Neural progenitor cell (in vitro differentiated cells): ENCODE measurements at regions not wholly inside any gene's neighbourhood (a gene's known extent, or its start where the extent isn't known, plus 50 kb on each side); places are given as distances from the start of the nearest gene placed in this dataset.

ENCODE experiments used
- DNase-seq: peaks from one replicate; pipeline ENCODE4 v3.0.0-alpha.2; 2016; ENCODE audit warnings: low spot score
- H2AFZ ChIP-seq: fragments of 200-600 bp; sonication (generic); replicated peaks from 2 replicates; pipeline ENCODE4 v1.6.1; 2016; ENCODE audit warnings: antibody characterized with exemption
- H3F3A ChIP-seq: fragments of 200-600 bp; sonication (generic); 2 replicates; pipeline ENCODE4 v1.6.1; 2016; ENCODE audit warnings: antibody characterized with exemption, low read depth
- H3K27ac ChIP-seq: fragments of 200-600 bp; sonication (generic); 2 replicates; pipeline ENCODE4 v1.5.1; 2016; ENCODE audit warnings: mild to moderate bottlenecking
- H3K27me3 ChIP-seq: fragments of 200-600 bp; sonication (generic); 2 replicates; pipeline ENCODE4 v1.6.1; 2016; ENCODE audit warnings: mild to moderate bottlenecking, moderate library complexity
- H3K36me3 ChIP-seq: fragments of 200-600 bp; sonication (generic); 2 replicates; pipeline ENCODE4 v1.5.1; 2016
- H3K4me1 ChIP-seq: fragments of 200-600 bp; sonication (generic); 2 replicates; pipeline ENCODE4 v1.6.1; 2016; ENCODE audit warnings: mixed run types
- H3K4me2 ChIP-seq: fragments of 200-600 bp; sonication (generic); 2 replicates; pipeline ENCODE4 v1.6.1; 2016
- H3K4me3 ChIP-seq: fragments of 200-600 bp; sonication (generic); 2 replicates; pipeline ENCODE4 v1.5.1; 2016
- H3K79me2 ChIP-seq: fragments of 200-600 bp; sonication (generic); 2 replicates; pipeline ENCODE4 v1.6.1; 2016; ENCODE audit warnings: low read depth
- H3K9ac ChIP-seq: fragments of 200-600 bp; sonication (generic); 2 replicates; pipeline ENCODE4 v1.6.1; 2016
- H3K9me3 ChIP-seq: fragments of 200-600 bp; sonication (generic); 2 replicates; pipeline ENCODE4 v1.5.1; 2016; ENCODE audit warnings: low read depth
- H4K20me1 ChIP-seq: fragments of 200-600 bp; sonication (generic); 2 replicates; pipeline ENCODE4 v1.6.1; 2016; ENCODE audit warnings: low read depth
- H3K27ac Mint-ChIP-seq: 3 replicates; pipeline ENCODE4 v1.8.0; 2021; ENCODE audit warnings: mixed read lengths
- H3K27me3 Mint-ChIP-seq: 2 replicates; pipeline ENCODE4 v1.8.0; 2022; ENCODE audit warnings: low read depth, mild to moderate bottlenecking, inconsistent platforms, moderate library complexity, mixed read lengths; ENCODE audit not compliant: insufficient read depth
- H3K36me3 Mint-ChIP-seq: 3 replicates; pipeline ENCODE4 v1.8.0; 2021; ENCODE audit warnings: mixed read lengths
- H3K4me1 Mint-ChIP-seq: 3 replicates; pipeline ENCODE4 v1.8.0; 2021; ENCODE audit warnings: mixed read lengths
- H3K4me3 Mint-ChIP-seq: 3 replicates; pipeline ENCODE4 v1.8.0; 2021; ENCODE audit warnings: mild to moderate bottlenecking, moderate library complexity, mixed read lengths
- H3K9me3 Mint-ChIP-seq: 3 replicates; pipeline ENCODE4 v1.8.0; 2020; ENCODE audit warnings: mixed read lengths
- CTCF ChIP-seq: fragments of 200-600 bp; sonication (generic); IDR thresholded peaks from 2 replicates; pipeline ENCODE4 v1.5.1; 2017; ENCODE audit warnings: antibody characterized with exemption, mild to moderate bottlenecking
- EZH2 ChIP-seq: fragments of 200-600 bp; sonication (generic); IDR thresholded peaks from 2 replicates; pipeline ENCODE4 v1.6.1; 2017; ENCODE audit warnings: antibody characterized with exemption, mild to moderate bottlenecking, moderate library complexity
- EZH2phosphoT487 ChIP-seq: fragments of 200-600 bp; sonication (generic); IDR thresholded peaks from 2 replicates; pipeline ENCODE4 v1.6.1; 2017; ENCODE audit warnings: antibody characterized with exemption

- H3K79me2 ChIP-seq: no peaks in the 10 kb centered on the region
- no peak overlapping the region for H3K4me3 ChIP-seq
- Mint-ChIP-seq H3K4me1 (no peaks in the 10 kb centered on the region), H3K4me3 (no peak overlapping the region), H3K27ac (no peak overlapping the region), H3K9me3 (no peaks in the 10 kb centered on the region), H3K36me3 (no peaks in the 10 kb centered on the region), H3K27me3 (no peaks in the 10 kb centered on the region)
- no peak overlapping the region for H3K9ac ChIP-seq
- no peaks in the 10 kb centered on the region for H3K27me3 ChIP-seq
- no peaks in the 10 kb centered on the region for H3K9me3 ChIP-seq
- no peak overlapping the region for H2AFZ ChIP-seq
- H4K20me1 ChIP-seq: no peaks in the 10 kb centered on the region
- TF ChIP-seq EZH2phosphoT487: no peak
- no peak for TF ChIP-seq EZH2
- TF ChIP-seq CTCF: no peak
- H3K36me3 ChIP-seq: no peaks in the 10 kb centered on the region
- no peak for DNase-seq
- no peak overlapping the region for H3K27ac ChIP-seq
- H3K4me2 ChIP-seq: no peak overlapping the region
- H3F3A ChIP-seq: no peaks in the 10 kb centered on the region
- H3K4me1 ChIP-seq: no peaks in the 10 kb centered on the region
Measured at GRCh38 chrX:87874043-87874442, 356.4 kb downstream of the KLHL4 start.

GRCh38 chrX:87878926-87879325 is 361.3 kb downstream of the KLHL4 start:
- Mint-ChIP-seq H3K9me3 (no peaks in the 10 kb centered on the region), H3K4me3 (no peak overlapping the region), H3K36me3 (no peaks in the 10 kb centered on the region), H3K4me1 (no peaks in the 10 kb centered on the region), H3K27me3 (no peaks in the 10 kb centered on the region), H3K27ac (no peak overlapping the region)
- no peak for DNase-seq
- no peak overlapping the region for H2AFZ ChIP-seq
- H3K4me1 ChIP-seq: no peaks in the 10 kb centered on the region
- no peaks in the 10 kb centered on the region for H4K20me1 ChIP-seq
- H3K4me3 ChIP-seq: no peak overlapping the region
- TF ChIP-seq EZH2phosphoT487 (no peak), EZH2 (no peak), CTCF (no peak)
- H3K27ac ChIP-seq: no peak overlapping the region
- no peaks in the 10 kb centered on the region for H3K36me3 ChIP-seq
- no peak overlapping the region for H3K9ac ChIP-seq
- H3K79me2 ChIP-seq: no peaks in the 10 kb centered on the region
- no peaks in the 10 kb centered on the region for H3F3A ChIP-seq
- H3K27me3 ChIP-seq: no peaks in the 10 kb centered on the region
- no peaks in the 10 kb centered on the region for H3K9me3 ChIP-seq
- H3K4me2 ChIP-seq: no peak overlapping the region

- Histone ChIP-seq H3K4me3 (no peak overlapping the region), H3K27ac (no peak overlapping the region), H2AFZ (no peak overlapping the region), H3K36me3 (no peaks in the 10 kb centered on the region), H3K9ac (no peak overlapping the region), H3F3A (no peaks in the 10 kb centered on the region), H3K27me3 (no peaks in the 10 kb centered on the region), H4K20me1 (no peaks in the 10 kb centered on the region), H3K79me2 (no peaks in the 10 kb centered on the region), H3K9me3 (no peaks in the 10 kb centered on the region), H3K4me2 (no peak overlapping the region), H3K4me1 (no peaks in the 10 kb centered on the region)
- TF ChIP-seq EZH2: no peak
- TF ChIP-seq EZH2phosphoT487: no peak
- no peak for TF ChIP-seq CTCF
- Mint-ChIP-seq H3K4me1 (no peaks in the 10 kb centered on the region), H3K36me3 (no peaks in the 10 kb centered on the region), H3K9me3 (no peaks in the 10 kb centered on the region), H3K27me3 (no peaks in the 10 kb centered on the region), H3K4me3 (no peak overlapping the region), H3K27ac (no peak overlapping the region)
- no peak for DNase-seq
Measured at GRCh38 chrX:87890437-87890836, 372.8 kb downstream of the KLHL4 start.

DNA sequence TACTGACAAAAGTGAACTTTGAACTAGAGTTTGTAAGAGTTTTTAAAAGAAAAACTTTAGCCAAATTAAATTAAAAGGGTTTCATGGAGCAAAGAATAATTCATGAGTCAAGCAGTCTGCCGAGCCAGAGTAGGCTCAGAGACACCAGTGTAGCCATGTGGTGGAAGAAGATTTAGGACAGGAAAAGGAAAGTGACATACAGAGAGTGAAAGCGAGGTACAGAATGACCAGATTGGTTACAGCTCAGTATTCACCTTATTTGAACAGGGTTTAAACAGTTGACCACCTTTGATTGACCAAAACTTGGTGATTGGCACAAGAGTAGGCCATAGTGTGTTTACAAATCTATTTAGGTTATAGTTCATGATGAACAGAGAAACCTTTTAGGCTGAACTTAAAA is 377.8 kb downstream of the KLHL4 start:
- Histone ChIP-seq H3K9me3 (no peaks in the 10 kb centered on the region), H3K4me2 (no peak overlapping the region), H3F3A (no peaks in the 10 kb centered on the region), H3K27ac (no peak overlapping the region), H4K20me1 (no peaks in the 10 kb centered on the region), H3K27me3 (no peaks in the 10 kb centered on the region), H3K4me3 (no peak overlapping the region), H3K9ac (no peak overlapping the region), H2AFZ (no peak overlapping the region), H3K36me3 (no peaks in the 10 kb centered on the region), H3K79me2 (no peaks in the 10 kb centered on the region), H3K4me1 (no peaks in the 10 kb centered on the region)
- H3K4me3 Mint-ChIP-seq: no peak overlapping the region
- no peaks in the 10 kb centered on the region for H3K4me1 Mint-ChIP-seq
- H3K9me3 Mint-ChIP-seq: no peaks in the 10 kb centered on the region
- no peak for TF ChIP-seq EZH2phosphoT487
- no peak for TF ChIP-seq CTCF
- no peak for TF ChIP-seq EZH2
- no peak for DNase-seq
- H3K27me3 Mint-ChIP-seq: no peaks in the 10 kb centered on the region
- H3K36me3 Mint-ChIP-seq: no peaks in the 10 kb centered on the region
- H3K27ac Mint-ChIP-seq: no peak overlapping the region
